ENCODE measurements at regions not wholly inside any gene's neighbourhood (a gene's known extent, or its start where the extent isn't known, plus 50 kb on each side); places are given as distances from the start of the nearest gene placed in this dataset.
A peak's percentile ranks its signal among the peaks of the same experiment; 100 is the strongest.

DNA sequence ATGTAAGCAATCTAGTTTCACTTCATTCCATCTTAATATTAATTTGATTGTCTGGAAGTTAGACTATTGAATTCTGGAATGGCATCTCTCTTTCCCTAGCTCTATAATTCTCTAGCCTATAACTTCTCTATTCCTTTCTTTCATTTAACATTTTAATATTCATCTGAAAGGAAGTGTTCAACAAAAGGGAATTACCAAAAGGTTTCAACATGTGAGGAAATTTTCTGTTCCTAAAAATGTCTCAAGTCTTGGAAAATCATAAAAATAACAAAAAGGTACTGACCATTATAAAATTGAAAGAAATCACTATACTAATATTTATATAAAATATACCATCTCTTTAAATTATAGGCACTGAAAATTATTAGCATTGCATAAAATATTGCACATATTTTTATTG, 228.7 kb downstream of the TXNL1 start:
- no peak for DNase-seq (ENCODE audit: low read depth)
- Histone ChIP-seq H3K27me3 (ENCODE audit: control insufficient read depth, insufficient read depth, low read length) (no peaks in the 10 kb centered on the region; the same call in 1 of the 2 replicates), H3K4me3 (ENCODE audit: low read depth, low read length) (no peak overlapping the region), H3K36me3 (ENCODE audit: control insufficient read depth, insufficient read depth, low read length) (no peaks in the 10 kb centered on the region)
- POLR2A ChIA-PET = no interaction called here
- no peak for TF ChIP-seq CTCF (IDR thresholded peaks at IDR 0.05; ENCODE audit: insufficient read depth, low read depth, low read length)
- CTCF ChIA-PET = no interaction called here

GRCh38 chr18:56407646-56408180, 230.7 kb downstream of the TXNL1 start:
- ChIA-PET POLR2A (no interaction called here), CTCF (no interaction called here)
- no peak overlapping the region for H3K4me3 ChIP-seq (ENCODE audit: low read depth, low read length)
- H3K27me3 ChIP-seq (ENCODE audit: control insufficient read depth, insufficient read depth, low read length) = no peaks in the 10 kb centered on the region; the same call in 1 of the 2 replicates
- DNase-seq (ENCODE audit: low read depth) = no peak
- H3K36me3 ChIP-seq (ENCODE audit: control insufficient read depth, insufficient read depth, low read length) = no peaks in the 10 kb centered on the region
- TF ChIP-seq CTCF (IDR thresholded peaks at IDR 0.05; ENCODE audit: insufficient read depth, low read depth, low read length) = no peak

DNA sequence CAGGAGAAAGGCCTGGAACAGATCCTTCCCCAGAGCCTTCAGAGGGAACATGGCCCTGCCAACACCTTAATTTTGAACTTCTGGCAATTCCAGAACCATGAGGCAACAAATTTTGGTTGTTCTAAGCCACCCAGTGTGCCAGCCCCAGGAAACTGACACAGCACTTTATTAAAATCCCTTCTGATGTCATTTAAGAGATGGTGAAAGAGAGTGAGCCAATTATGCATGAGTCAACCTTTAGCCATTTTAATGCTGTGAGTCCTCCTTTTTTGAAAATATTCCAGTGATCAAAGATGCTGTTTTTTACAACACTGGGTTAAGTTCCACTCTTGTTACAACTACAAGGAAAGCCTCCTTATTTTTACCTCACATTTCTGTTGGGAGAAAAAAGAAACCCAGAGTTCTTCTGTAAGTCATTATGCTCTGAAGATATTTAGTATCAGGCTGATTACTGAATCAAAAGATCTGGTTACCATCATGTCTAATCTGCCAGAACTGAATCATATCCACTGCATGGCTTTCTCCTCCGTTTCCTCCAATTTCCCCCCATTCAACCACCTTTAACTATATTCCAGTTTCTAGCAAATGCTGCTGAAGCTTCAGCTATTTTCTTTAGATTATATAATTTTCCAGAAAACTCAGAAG, 235.4 kb downstream of the TXNL1 start:
- peak; percentile 85 for DNase-seq (ENCODE audit: low read depth)
- Histone ChIP-seq H3K4me3 (ENCODE audit: low read depth, low read length) (no peak overlapping the region), H3K27me3 (ENCODE audit: control insufficient read depth, insufficient read depth, low read length) (no peaks in the 10 kb centered on the region), H3K36me3 (ENCODE audit: control insufficient read depth, insufficient read depth, low read length) (no peaks in the 10 kb centered on the region)
- POLR2A ChIA-PET = no interaction called here
- no peak for TF ChIP-seq CTCF (IDR thresholded peaks at IDR 0.05; ENCODE audit: insufficient read depth, low read depth, low read length)
- CTCF ChIA-PET = no interaction called here

- no peak for TF ChIP-seq CTCF (IDR thresholded peaks at IDR 0.05; ENCODE audit: insufficient read depth, low read depth, low read length)
- Histone ChIP-seq H3K27me3 (ENCODE audit: control insufficient read depth, insufficient read depth, low read length) (no peaks in the 10 kb centered on the region), H3K36me3 (ENCODE audit: control insufficient read depth, insufficient read depth, low read length) (no peaks in the 10 kb centered on the region), H3K4me3 (ENCODE audit: low read depth, low read length) (no peak overlapping the region)
- DNase-seq (ENCODE audit: low read depth) = no peak
- ChIA-PET POLR2A (no interaction called here), CTCF (no interaction called here)
Observed at GRCh38 chr18:56393870-56394269, 244.5 kb downstream of the TXNL1 start.

DNA sequence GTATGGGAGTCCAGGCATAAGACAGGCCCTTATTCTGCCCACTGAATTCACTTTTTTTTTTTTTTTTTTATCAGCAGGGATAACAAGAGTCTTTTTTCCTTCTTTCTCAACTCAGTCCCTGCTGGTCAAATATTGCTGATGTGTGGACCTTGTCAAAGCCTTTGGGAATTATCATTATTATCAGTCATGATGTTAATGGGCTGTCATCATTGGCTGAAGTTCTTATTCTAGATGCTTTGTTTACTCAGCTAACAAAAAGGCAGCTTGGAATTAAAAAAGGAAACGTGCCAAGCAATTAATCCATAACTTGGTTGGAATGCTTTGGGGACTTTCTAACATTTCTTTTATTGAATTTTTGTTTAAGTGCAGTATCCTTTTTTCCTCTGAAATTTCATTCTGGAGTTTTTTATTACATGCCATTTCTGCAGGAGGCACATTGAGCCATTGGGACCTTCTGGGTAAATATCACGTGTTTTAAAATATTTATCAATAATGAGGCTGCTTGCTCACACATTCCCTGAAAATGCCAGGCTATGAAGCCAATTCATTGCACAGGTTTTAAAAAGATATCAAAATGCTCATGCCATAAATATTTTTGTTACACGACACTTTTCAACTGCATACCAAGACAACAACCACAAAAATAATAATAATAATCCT, 246.3 kb downstream of the TXNL1 start:
- Histone ChIP-seq H3K36me3 (ENCODE audit: control insufficient read depth, insufficient read depth, low read length) (no peaks in the 10 kb centered on the region), H3K4me3 (ENCODE audit: low read depth, low read length) (no peak overlapping the region), H3K27me3 (ENCODE audit: control insufficient read depth, insufficient read depth, low read length) (no peaks in the 10 kb centered on the region)
- POLR2A ChIA-PET = no interaction called here
- CTCF ChIA-PET = interaction anchor here (1.6 kb wide), 1 partner anchor 15 kb away, joined by 4 read pairs; no protein-coding TSS in a partner anchor
- no peak for TF ChIP-seq CTCF (IDR thresholded peaks at IDR 0.05; ENCODE audit: insufficient read depth, low read depth, low read length)
- DNase-seq (ENCODE audit: low read depth) = no peak
